ENCODE measurements at regions not wholly inside any gene's neighbourhood (a gene's known extent, or its start where the extent isn't known, plus 50 kb on each side); places are given as distances from the start of the nearest gene placed in this dataset.

GRCh38 chr2:188134241-188134640, 157.4 kb upstream of the GULP1 start:
- H2BK5ac ChIP-seq (ENCODE audit: low read depth, low read length) = no peak overlapping the region
- H2BK20ac ChIP-seq (ENCODE audit: low read length) = no peak overlapping the region
- H4K20me1 ChIP-seq (replicated peaks in 1 of 2; ENCODE audit: control insufficient read depth in 1 of 2, insufficient read depth in 2 of 2, low read length in 2 of 2) = no peaks in the 10 kb centered on the region
- no peak overlapping the region for H2AK5ac ChIP-seq (ENCODE audit: low read depth, low read length)
- H3K27ac ChIP-seq (ENCODE audit: low read depth, low read length) = no peak overlapping the region
- no peaks in the 10 kb centered on the region for H3K9me3 ChIP-seq (ENCODE audit: insufficient read depth in 2 of 2, low read depth in 1 of 2, low read length in 1 of 2)
- ChIA-PET POLR2A (ENCODE audit: partially characterized antibody) (no interaction called here), CTCF (ENCODE audit: partially characterized antibody) (no interaction called here)
- no peak overlapping the region for H3K56ac ChIP-seq (replicated peaks; ENCODE audit: insufficient read length, low read depth, low read length)
- H3K23me2 ChIP-seq (ENCODE audit: low read depth, low read length) = no peaks in the 10 kb centered on the region
- no peak overlapping the region for H4K5ac ChIP-seq (ENCODE audit: insufficient read length, low read depth, low read length)
- no peak overlapping the region for H2BK120ac ChIP-seq (replicated peaks; ENCODE audit: low read depth, low read length)
- H3K9ac ChIP-seq (replicated peaks in 1 of 4; ENCODE audit: extremely low read depth in 1 of 4, low read depth in 3 of 4, low read length in 3 of 4) = no peak overlapping the region
- H4K91ac ChIP-seq (replicated peaks; ENCODE audit: insufficient read length, low read length) = no peak overlapping the region
- WGBS, 2 experiments (ENCODE audit: extremely low coverage in 1 of 2, insufficient coverage in 1 of 2, insufficient read length in 1 of 2, insufficient replicate concordance in 2 of 2, low coverage in 1 of 2, low lambda C conversion rate in 2 of 2, missing lambda C conversion rate in 1 of 2) = 95% methylated on average over 1 of the region's 1 CpG; no CpG with 5 or more reads in 1 of the 2 experiments
- no peaks in the 10 kb centered on the region for H3K79me2 ChIP-seq (ENCODE audit: control insufficient read depth in 1 of 2, insufficient read depth in 2 of 2, low read length in 2 of 2)
- H2BK12ac ChIP-seq (ENCODE audit: low read depth, low read length) = no peak overlapping the region
- H3K4ac ChIP-seq (replicated peaks; ENCODE audit: insufficient read length, low read depth, low read length) = no peak overlapping the region
- no peak overlapping the region for H2BK15ac ChIP-seq (ENCODE audit: low read length)
- H3K23ac ChIP-seq (ENCODE audit: insufficient read length) = no peak overlapping the region
- DNase-seq (ENCODE audit: low read depth in 1 of 2, low spot score in 2 of 2) (no peak), FAIRE-seq (no peak)
- H4K8ac ChIP-seq (ENCODE audit: extremely low read depth, insufficient read depth, low read length) = no peak overlapping the region
- no peaks in the 10 kb centered on the region for H3K27me3 ChIP-seq (replicated peaks in 1 of 4; ENCODE audit: control insufficient read depth in 3 of 4, extremely low read depth in 1 of 4, insufficient read depth in 3 of 4, low read length in 3 of 4)
- no peaks in the 10 kb centered on the region for H3K4me1 ChIP-seq (replicated peaks in 1 of 4; ENCODE audit: control insufficient read depth in 3 of 4, insufficient read depth in 4 of 4, low read length in 3 of 4)
- H3K14ac ChIP-seq (ENCODE audit: insufficient read length) = no peak overlapping the region
- H3K79me1 ChIP-seq (ENCODE audit: low read depth, low read length) = no peaks in the 10 kb centered on the region
- no peak overlapping the region for H3K4me2 ChIP-seq (ENCODE audit: insufficient read depth in 1 of 2, low read depth in 2 of 2, low read length in 2 of 2)
- no peak overlapping the region for H3K4me3 ChIP-seq (ENCODE audit: extremely low read depth in 1 of 4, insufficient read depth in 2 of 4, low read depth in 3 of 4, low read length in 4 of 4)
- H3K18ac ChIP-seq (ENCODE audit: extremely low read depth, low read length) = no peak overlapping the region
- no peak overlapping the region for H2AFZ ChIP-seq (ENCODE audit: low read length)
- H3K36me3 ChIP-seq (ENCODE audit: control insufficient read depth in 2 of 4, insufficient read depth in 4 of 4, low read length in 3 of 4) = no peaks in the 10 kb centered on the region
- no peak for TF ChIP-seq EGR1 (IDR thresholded peaks at IDR 0.05; ENCODE audit: borderline replicate concordance, low read depth, low read length)
- no peak for TF ChIP-seq CHD1 (IDR thresholded peaks at IDR 0.05; ENCODE audit: low read depth, low read length)
- TF ChIP-seq POU5F1 (IDR thresholded peaks at IDR 0.05; ENCODE audit: low read depth, low read length) = no peak
- no peak for TF ChIP-seq CBX5 (IDR thresholded peaks at IDR 0.05; ENCODE audit: low read depth, low read length)
- TF ChIP-seq EP300 (IDR thresholded peaks at IDR 0.05; ENCODE audit: borderline replicate concordance in 1 of 2, low read depth in 2 of 2, low read length in 2 of 2) = no peak
- no peak for TF ChIP-seq ATF3 (IDR thresholded peaks at IDR 0.05; ENCODE audit: insufficient read depth, low read depth, low read length)
- no peak for TF ChIP-seq FOSL1 (IDR thresholded peaks at IDR 0.05; ENCODE audit: insufficient read depth, low read depth, low read length)
- no peak for TF ChIP-seq SP1 (IDR thresholded peaks at IDR 0.05; ENCODE audit: low read depth, low read length)
- no peak for TF ChIP-seq EZH2 (IDR thresholded peaks at IDR 0.05; ENCODE audit: low read depth, low read length, severe bottlenecking)
- no peak for TF ChIP-seq SP2 (IDR thresholded peaks at IDR 0.05; ENCODE audit: low read length)
- no peak for TF ChIP-seq SAP30 (IDR thresholded peaks at IDR 0.05; ENCODE audit: insufficient read depth, insufficient replicate concordance, low read length)
- TF ChIP-seq NRF1 (IDR thresholded peaks at IDR 0.05; ENCODE audit: low read depth, low read length) = no peak
- TF ChIP-seq ZNF274 (IDR thresholded peaks at IDR 0.05; ENCODE audit: borderline replicate concordance, extremely low read depth, low read length) = no peak
- no peak for TF ChIP-seq JUN (IDR thresholded peaks at IDR 0.05; ENCODE audit: low read depth, low read length)
- TF ChIP-seq BRCA1 (IDR thresholded peaks at IDR 0.05; ENCODE audit: low read depth, low read length) = no peak

Measured in H1 (cell line).